ENCODE measurements at regions not wholly inside any gene's neighbourhood (a gene's known extent, or its start where the extent isn't known, plus 50 kb on each side); places are given as distances from the start of the nearest gene placed in this dataset.

DNA sequence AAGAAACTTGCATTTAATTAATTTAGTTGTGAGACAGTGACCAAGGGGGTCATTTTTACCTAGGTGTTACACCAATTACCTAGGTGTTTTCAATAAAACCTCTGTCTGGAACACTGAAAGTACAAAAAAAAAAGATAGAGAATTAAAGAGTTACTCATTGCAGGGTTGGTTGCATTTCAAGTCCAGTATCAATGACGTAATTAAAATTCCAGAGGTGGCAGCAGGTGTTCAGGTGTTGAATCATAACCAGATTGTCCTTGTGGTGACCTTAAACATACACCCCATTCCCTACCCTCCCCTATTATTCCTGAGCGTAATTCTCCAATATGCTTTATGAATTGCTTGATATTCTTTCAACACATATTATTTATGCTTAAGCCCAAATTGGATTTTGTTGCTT, 352.0 kb upstream of the SLC8A1 start:
- no peak for DNase-seq
- H3K36me3 ChIP-seq, result no peaks in the 10 kb centered on the region
- no peak for TF ChIP-seq POLR2A (IDR thresholded peaks at IDR 0.05)
- TF ChIP-seq CTCF (IDR thresholded peaks at IDR 0.05), result no peak
- peaks cover 0 to 7% of the 10 kb centered on the region in 2 donors for H3K4me1 ChIP-seq
- peaks cover 4% of the 10 kb centered on the region for H3K9me3 ChIP-seq
- intact Hi-C loops (cut with DNase I), result no loop called here
- no peak overlapping the region for H3K27ac ChIP-seq
- H3K27me3 ChIP-seq, result no peaks in the 10 kb centered on the region
- no peak overlapping the region for H3K4me3 ChIP-seq (replicated peaks in 1 of 3)
- 62 to 64% methylated on average over 2 of the region's 2 CpGs for WGBS, 2 donors

- no peaks in the 10 kb centered on the region for H3K36me3 ChIP-seq
- no peak for DNase-seq
- no peaks in the 10 kb centered on the region for H3K27me3 ChIP-seq
- 90 to 92% methylated on average over 10 of the region's 10 CpGs for WGBS, 2 donors
- H3K9me3 ChIP-seq, result peaks cover 4% of the 10 kb centered on the region
- no peak overlapping the region for H3K4me3 ChIP-seq (replicated peaks in 1 of 3)
- intact Hi-C loops (cut with DNase I), result no loop called here
- H3K27ac ChIP-seq, result no peak overlapping the region
- no peak for TF ChIP-seq CTCF (IDR thresholded peaks at IDR 0.05)
- no peak for TF ChIP-seq POLR2A (IDR thresholded peaks at IDR 0.05)
- H3K4me1 ChIP-seq, result no peaks in the 10 kb centered on the region
These were observed 357.3 kb upstream of the SLC8A1 start for GRCh38 chr2:40809156-40809555.

- TF ChIP-seq POLR2A (IDR thresholded peaks at IDR 0.05) (no peak), CTCF (IDR thresholded peaks at IDR 0.05) (no peak)
- Histone ChIP-seq H3K27ac (no peak overlapping the region), H3K36me3 (no peaks in the 10 kb centered on the region), H3K27me3 (no peaks in the 10 kb centered on the region), H3K4me3 (replicated peaks in 1 of 3) (no peak overlapping the region), H3K4me1 (no peaks in the 10 kb centered on the region), H3K9me3 (no peaks in the 10 kb centered on the region)
- 62 to 64% methylated on average over 2 of the region's 2 CpGs for WGBS, 2 donors
- no peak for DNase-seq
- intact Hi-C loops (cut with DNase I), result no loop called here
These were observed 362.7 kb upstream of the SLC8A1 start for GRCh38 chr2:40814616-40815015.

- no peak overlapping the region for H3K27ac ChIP-seq
- intact Hi-C loops (cut with DNase I), result no loop called here
- no peak for DNase-seq
- H3K27me3 ChIP-seq, result no peaks in the 10 kb centered on the region
- H3K4me1 ChIP-seq, result no peaks in the 10 kb centered on the region
- H3K4me3 ChIP-seq (replicated peaks in 1 of 3), result no peak overlapping the region
- no peaks in the 10 kb centered on the region for H3K9me3 ChIP-seq
- no peak for TF ChIP-seq CTCF (IDR thresholded peaks at IDR 0.05)
- no peak for TF ChIP-seq POLR2A (IDR thresholded peaks at IDR 0.05)
- H3K36me3 ChIP-seq, result no peaks in the 10 kb centered on the region
These were observed 368.4 kb upstream of the SLC8A1 start for GRCh38 chr2:40820319-40820718.

DNA sequence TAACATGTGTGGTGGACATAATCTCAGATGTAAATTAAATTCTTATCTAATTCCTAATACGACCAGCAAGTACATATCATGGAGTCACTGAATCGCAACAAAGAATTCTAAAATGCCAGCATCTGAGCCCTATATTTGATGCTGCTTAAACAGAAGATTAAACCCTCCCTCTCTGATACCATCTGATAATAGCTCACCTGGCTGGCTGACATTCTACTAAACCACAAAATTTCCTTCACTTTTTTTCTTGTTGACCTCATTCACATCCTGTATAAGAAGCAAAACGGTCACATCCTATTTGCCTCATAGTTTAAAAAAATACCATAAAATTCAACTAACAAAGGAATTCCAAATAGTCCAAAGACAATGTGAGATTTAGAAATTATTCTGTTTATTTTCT, 371.6 kb upstream of the SLC8A1 start:
- no peaks in the 10 kb centered on the region for H3K9me3 ChIP-seq
- H3K4me1 ChIP-seq, result no peaks in the 10 kb centered on the region
- intact Hi-C loops (cut with DNase I), result no loop called here
- no peak for DNase-seq
- WGBS, 2 donors, result 81 to 86% methylated on average over 3 of the region's 3 CpGs
- H3K27ac ChIP-seq, result no peak overlapping the region
- H3K4me3 ChIP-seq (replicated peaks in 1 of 3), result no peak overlapping the region
- H3K27me3 ChIP-seq, result no peaks in the 10 kb centered on the region
- no peak for TF ChIP-seq POLR2A (IDR thresholded peaks at IDR 0.05)
- TF ChIP-seq CTCF (IDR thresholded peaks at IDR 0.05), result no peak
- no peaks in the 10 kb centered on the region for H3K36me3 ChIP-seq

All from thyroid gland (tissue), 4 donors.